Adrenal gland (tissue), 9 donors: ENCODE measurements at regions not wholly inside any gene's neighbourhood (a gene's known extent, or its start where the extent isn't known, plus 50 kb on each side); places are given as distances from the start of the nearest gene placed in this dataset.

Experiments
- DNase-seq, 7 donors: peaks; one replicate each; pipeline ENCODE4 v3.0.0-alpha.2; 2019 to 2020
- H3K27ac ChIP-seq, 5 donors: fragments of 200-600 bp; sonication (generic) in 4 of 5; 1 replicate in 3 of 5; 2 replicates in 2 of 5; pipeline versions ENCODE4 v1.5.1 to v1.8.0; 2016 to 2020; ENCODE audit warnings: mild to moderate bottlenecking in 1 of 5
- H3K27me3 ChIP-seq: fragments of 200-600 bp; 2 replicates; pipeline ENCODE4 v1.8.0; 2021
- H3K36me3 ChIP-seq, 2 donors: fragments of 200-600 bp; replicated peaks in 1 of 2; 1 replicate in 1 of 2; 2 replicates in 1 of 2; pipeline versions ENCODE4 v1.5.1 to v1.8.0; 2018 to 2022
- H3K4me1 ChIP-seq, 2 donors: fragments of 200-600 bp; replicated peaks in 1 of 2; 1 replicate in 1 of 2; 2 replicates in 1 of 2; pipeline versions ENCODE4 v1.5.1 to v1.8.0; 2018 to 2021
- H3K4me3 ChIP-seq, 4 donors: fragments of 200-600 bp; sonication (generic) in 3 of 4; one replicate each; pipeline ENCODE4 v1.5.1; 2016 to 2018
- H3K9me3 ChIP-seq, 3 donors: fragments of 200-600 bp; sonication (generic) in 1 of 3; replicated peaks in 1 of 3; 1 replicate in 2 of 3; 2 replicates in 1 of 3; pipeline versions ENCODE4 v1.5.1 to v1.8.0; 2016 to 2021
- POLR2A ChIP-seq, 2 donors: fragments of 450-650 bp; IDR thresholded peaks; one replicate each; pipeline ENCODE4 v1.6.1; 2017; ENCODE audit warnings: antibody characterized with exemption in 2 of 2, mild to moderate bottlenecking in 2 of 2, moderate library complexity in 1 of 2
- WGBS, 4 donors: extraction: QIAGEN DNeasy Blood & Tissue Kit in 2 of 4; methylation state at CpG; one replicate each; pipeline versions ENCODE4 v1.1.5 to v1.1.7; 2013 to 2017; 5-methylcytosine and 5-hydroxymethylcytosine counted together
- intact Hi-C, 2 donors: fragments of 100-400 bp; cut with DNase I; formaldehyde crosslinking; loops; one replicate each; pipeline versions ENCODE4 v1.14.1 to v1.15.0; 2022 to 2023
- TF ChIP-seq, protein P1 (sequence below), 6 experiments: fragments of 450-650 bp in 4 of 6; fragments of 200-600 bp in 2 of 6; sonication (generic) in 1 of 6; IDR thresholded peaks; 1 replicate in 5 of 6; 2 replicates in 1 of 6; pipeline versions ENCODE4 v1.5.1 to v1.8.0; 2016 to 2021; ENCODE audit warnings: antibody characterized with exemption in 6 of 6, mild to moderate bottlenecking in 2 of 6, moderate library complexity in 1 of 6
- donor health status: healthy with polysubstance abuse.
- donor health status: Bipolar disorder and iron deficiency.
- donor health status: DM: yes; HTN: yes; CAD: no.
- donor health status: DM: no; HTN: no; CAD: no.
- donor health status: DM: no; HTN: no; CAD: no.

DNA sequence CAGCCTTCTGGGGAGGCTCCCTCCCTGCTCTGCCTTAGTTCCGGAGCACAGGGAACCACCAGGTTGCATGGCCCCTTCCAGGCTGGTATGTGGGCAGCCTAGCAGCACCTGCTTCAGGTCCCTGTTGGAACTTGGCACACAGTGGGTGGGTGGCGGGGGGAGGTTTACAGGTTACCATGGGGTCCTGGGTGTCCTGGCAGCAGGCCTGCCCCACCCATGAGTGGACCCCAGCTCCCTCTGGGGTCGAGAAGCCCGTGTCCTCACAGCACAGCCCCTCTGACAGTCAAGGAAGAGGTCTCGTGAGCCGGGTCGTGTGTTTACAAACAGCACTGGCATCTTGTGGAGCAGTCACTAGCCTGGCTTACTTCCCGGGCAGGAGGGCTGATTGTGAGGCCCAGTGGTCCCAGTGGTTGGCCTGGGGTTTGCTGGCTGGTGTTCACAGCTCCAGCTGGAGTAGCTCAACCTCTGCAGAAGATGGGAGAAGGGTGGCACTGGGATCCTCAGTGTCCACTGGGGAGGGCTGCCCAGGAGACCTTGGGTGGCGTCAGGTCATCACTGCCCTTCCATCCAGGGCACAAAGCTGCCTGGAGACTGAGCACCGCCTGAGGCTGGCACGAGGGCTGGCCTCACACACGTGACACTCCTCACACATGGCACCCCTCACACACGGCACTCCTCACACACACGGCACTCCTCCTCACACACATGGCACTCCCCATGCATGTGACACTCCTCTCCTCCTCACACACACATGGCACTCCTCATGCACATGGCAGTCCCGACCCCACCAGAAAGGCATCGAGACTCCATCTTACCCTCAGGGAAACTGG is 100.9 kb downstream of the RIPK4 start:
- Histone ChIP-seq H3K4me3 (no peak overlapping the region), H3K9me3 (no peaks in the 10 kb centered on the region), H3K4me1 (no peaks in the 10 kb centered on the region), H3K36me3 (no peaks in the 10 kb centered on the region), H3K27ac (no peak overlapping the region), H3K27me3 (peaks cover 4% of the 10 kb centered on the region)
- intact Hi-C loops = no loop called here
- TF ChIP-seq POLR2A (IDR thresholded peaks at IDR 0.05) = no peak
- TF ChIP-seq, protein P1, sequence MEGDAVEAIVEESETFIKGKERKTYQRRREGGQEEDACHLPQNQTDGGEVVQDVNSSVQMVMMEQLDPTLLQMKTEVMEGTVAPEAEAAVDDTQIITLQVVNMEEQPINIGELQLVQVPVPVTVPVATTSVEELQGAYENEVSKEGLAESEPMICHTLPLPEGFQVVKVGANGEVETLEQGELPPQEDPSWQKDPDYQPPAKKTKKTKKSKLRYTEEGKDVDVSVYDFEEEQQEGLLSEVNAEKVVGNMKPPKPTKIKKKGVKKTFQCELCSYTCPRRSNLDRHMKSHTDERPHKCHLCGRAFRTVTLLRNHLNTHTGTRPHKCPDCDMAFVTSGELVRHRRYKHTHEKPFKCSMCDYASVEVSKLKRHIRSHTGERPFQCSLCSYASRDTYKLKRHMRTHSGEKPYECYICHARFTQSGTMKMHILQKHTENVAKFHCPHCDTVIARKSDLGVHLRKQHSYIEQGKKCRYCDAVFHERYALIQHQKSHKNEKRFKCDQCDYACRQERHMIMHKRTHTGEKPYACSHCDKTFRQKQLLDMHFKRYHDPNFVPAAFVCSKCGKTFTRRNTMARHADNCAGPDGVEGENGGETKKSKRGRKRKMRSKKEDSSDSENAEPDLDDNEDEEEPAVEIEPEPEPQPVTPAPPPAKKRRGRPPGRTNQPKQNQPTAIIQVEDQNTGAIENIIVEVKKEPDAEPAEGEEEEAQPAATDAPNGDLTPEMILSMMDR (IDR thresholded peaks at IDR 0.05) = no peak
- no peak for DNase-seq
- WGBS, 4 donors = 70 to 82% (median 80%) methylated on average over 8 to 16 of the region's 16 CpGs

DNA sequence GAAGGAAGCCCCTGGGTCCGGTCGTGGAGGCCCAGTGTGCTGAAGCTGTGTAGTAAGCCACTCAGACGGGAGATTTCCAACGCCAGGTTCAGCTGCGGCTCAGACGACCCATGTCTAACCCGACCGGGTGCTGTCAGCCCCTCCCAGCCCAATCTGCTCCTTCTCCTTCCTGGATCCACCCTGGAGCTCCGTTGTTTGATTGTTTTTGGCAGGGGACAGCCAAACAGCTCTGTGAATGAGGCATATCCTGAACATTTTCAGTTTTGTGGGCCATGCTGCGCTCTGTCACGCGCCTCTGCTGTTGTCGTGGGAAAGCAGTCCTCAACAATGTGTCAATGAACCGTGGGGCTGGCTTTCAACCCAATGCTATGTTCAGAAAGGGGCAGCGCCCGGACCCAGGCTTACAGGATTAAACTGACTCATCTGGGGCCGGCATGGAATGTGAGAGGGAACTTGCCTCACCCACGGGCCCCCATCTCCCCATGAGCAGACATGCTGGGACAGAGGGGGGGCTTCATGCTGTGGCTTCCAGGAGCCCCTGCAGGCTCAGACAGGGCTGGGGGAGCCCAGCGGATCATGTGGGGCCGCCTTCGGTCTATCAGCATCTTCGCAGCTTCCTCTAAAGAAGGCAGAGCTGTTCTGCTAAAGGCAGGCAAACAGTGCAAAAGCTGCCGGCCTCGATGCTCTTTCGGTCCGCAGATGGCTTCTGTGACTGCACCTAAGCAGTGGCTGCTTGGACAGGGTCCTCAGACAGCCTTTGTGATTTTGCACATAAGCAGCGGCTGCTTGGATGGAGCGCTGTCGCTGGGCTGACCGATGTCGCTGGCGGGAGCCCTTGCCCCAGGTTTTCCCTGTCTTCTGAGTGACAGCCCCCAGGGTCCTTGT is 101.7 kb downstream of the RIPK4 start:
- no peaks in the 10 kb centered on the region for H3K36me3 ChIP-seq
- 63 to 76% (median 73%) methylated on average over 24 to 32 of the region's 32 CpGs for WGBS, 4 donors
- DNase-seq = peak in 4 of 7 donors; percentile 16 to 54 (median 29)
- intact Hi-C loops = no loop called here
- no peak for TF ChIP-seq POLR2A (IDR thresholded peaks at IDR 0.05)
- TF ChIP-seq, protein P1 (IDR thresholded peaks at IDR 0.05) = no peak
- no peaks in the 10 kb centered on the region for H3K4me1 ChIP-seq
- no peaks in the 10 kb centered on the region for H3K9me3 ChIP-seq
- peak overlapping the region in 1 of 5 donors; percentile 49 for H3K27ac ChIP-seq
- no peak overlapping the region for H3K4me3 ChIP-seq
- peaks cover 4% of the 10 kb centered on the region for H3K27me3 ChIP-seq

DNA sequence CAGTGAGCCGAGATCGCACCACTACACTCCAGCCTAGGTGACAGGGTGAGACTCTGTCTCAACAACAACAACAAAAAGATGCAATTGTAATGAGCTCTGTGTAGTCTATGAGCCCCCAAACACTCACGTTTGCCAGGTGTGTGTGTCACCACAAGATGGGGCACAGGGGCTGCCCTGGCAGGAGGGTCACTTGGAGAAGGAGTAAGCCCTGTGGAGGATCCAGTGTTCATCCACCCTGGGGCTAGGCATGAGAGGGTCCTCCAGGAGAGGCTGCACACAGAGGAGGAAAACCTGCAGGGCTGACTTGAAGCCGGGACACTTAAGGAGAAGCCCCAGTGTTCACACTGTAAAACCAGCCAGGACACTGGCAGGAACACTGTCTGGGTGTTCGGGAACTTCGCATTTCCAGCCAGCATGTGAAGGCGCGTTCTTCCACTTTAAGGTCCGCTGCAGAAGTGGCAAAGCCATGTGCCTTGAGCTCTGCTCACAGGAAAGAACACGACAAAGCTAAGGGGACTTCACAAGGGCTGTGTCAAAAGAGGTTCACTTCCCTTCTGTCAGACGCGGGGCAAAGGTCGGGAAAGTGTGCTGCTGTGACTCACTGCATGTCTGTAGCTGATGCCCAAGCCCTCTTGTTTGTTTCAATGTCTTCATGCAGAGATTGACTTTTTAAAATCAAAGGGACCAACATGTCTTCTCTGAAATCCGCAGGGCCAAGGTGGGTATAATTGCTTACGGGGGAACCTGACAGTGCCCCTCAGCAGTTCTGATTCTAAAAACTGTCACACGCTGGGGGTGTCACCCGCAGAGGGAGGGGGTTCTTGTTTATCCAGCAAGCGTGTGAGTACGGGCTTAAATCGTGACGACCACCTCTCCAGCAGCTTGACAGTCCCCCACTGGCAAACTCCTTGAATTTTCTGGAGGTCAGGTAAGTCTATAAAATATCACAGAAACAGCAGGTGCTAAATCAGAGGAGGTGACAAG is 102.8 kb downstream of the RIPK4 start:
- peak in 3 of 7 donors; percentile 21 to 56 (median 34) for DNase-seq
- no peaks in the 10 kb centered on the region for H3K9me3 ChIP-seq
- no peak overlapping the region for H3K4me3 ChIP-seq
- intact Hi-C loops = no loop called here
- no peaks in the 10 kb centered on the region for H3K36me3 ChIP-seq
- H3K27ac ChIP-seq = no peak overlapping the region
- no peak for TF ChIP-seq POLR2A (IDR thresholded peaks at IDR 0.05)
- TF ChIP-seq, protein P1 (IDR thresholded peaks at IDR 0.05) = no peak
- no peaks in the 10 kb centered on the region for H3K4me1 ChIP-seq
- H3K27me3 ChIP-seq = peaks cover 4% of the 10 kb centered on the region
- WGBS, 4 donors = 61 to 68% (median 64%) methylated on average over 20 to 21 of the region's 21 CpGs
